Mesendoderm (in vitro differentiated cells): ENCODE measurements at regions not wholly inside any gene's neighbourhood (a gene's known extent, or its start where the extent isn't known, plus 50 kb on each side); places are given as distances from the start of the nearest gene placed in this dataset.

ENCODE experiments used
- DNase-seq: peaks from one replicate; pipeline ENCODE4 v3.0.0; 2013
- H2AK5ac ChIP-seq: 2 replicates; pipeline ENCODE4 v1.6.1; 2013; ENCODE audit warnings: low read length, inconsistent platforms
- H2BK120ac ChIP-seq: 2 replicates; pipeline ENCODE4 v1.6.1; 2013; ENCODE audit warnings: low read depth, mild to moderate bottlenecking, low read length, moderate library complexity, mixed read lengths
- H2BK15ac ChIP-seq: replicated peaks from 2 replicates; pipeline ENCODE4 v1.6.1; 2013; ENCODE audit warnings: low read depth, mild to moderate bottlenecking, moderate library complexity
- H2BK5ac ChIP-seq: 2 replicates; pipeline ENCODE4 v1.6.1; 2013; ENCODE audit warnings: low read length, inconsistent platforms
- H3K18ac ChIP-seq: 2 replicates; pipeline ENCODE4 v1.6.1; 2013; ENCODE audit warnings: mild to moderate bottlenecking, low read length, mixed read lengths
- H3K23ac ChIP-seq: one replicate; pipeline ENCODE4 v1.6.1; 2013; ENCODE audit warnings: low read length
- H3K27ac ChIP-seq: 2 replicates; pipeline ENCODE4 v1.5.1; 2013; ENCODE audit warnings: low read depth, mild to moderate bottlenecking, inconsistent platforms, low read length, moderate library complexity
- H3K27me3 ChIP-seq: 2 replicates; pipeline ENCODE4 v1.6.1; 2013; ENCODE audit warnings: low read length, control low read depth, mild to moderate bottlenecking, inconsistent platforms; ENCODE audit not compliant: insufficient read depth, poor library complexity
- H3K36me3 ChIP-seq: 2 replicates; pipeline ENCODE4 v1.6.1; 2013; ENCODE audit warnings: low read length, inconsistent platforms; ENCODE audit not compliant: control insufficient read depth, insufficient read depth
- H3K4ac ChIP-seq: one replicate; pipeline ENCODE4 v1.6.1; 2013; ENCODE audit warnings: low read depth, mild to moderate bottlenecking, low read length, moderate library complexity
- H3K4me1 ChIP-seq: 2 replicates; pipeline ENCODE4 v1.6.1; 2013; ENCODE audit warnings: low read depth, low read length, inconsistent platforms; ENCODE audit not compliant: control insufficient read depth
- H3K4me2 ChIP-seq: 2 replicates; pipeline ENCODE4 v1.6.1; 2013; ENCODE audit warnings: low read length
- H3K4me3 ChIP-seq: 2 replicates; pipeline ENCODE4 v1.5.1; 2013; ENCODE audit warnings: mild to moderate bottlenecking, low read length
- H3K56ac ChIP-seq: one replicate; pipeline ENCODE4 v1.6.1; 2013; ENCODE audit warnings: low read length
- H3K79me1 ChIP-seq: 2 replicates; pipeline ENCODE4 v1.6.1; 2013; ENCODE audit warnings: low read length, inconsistent platforms
- H3K79me2 ChIP-seq: 2 replicates; pipeline ENCODE4 v1.6.1; 2013; ENCODE audit warnings: mild to moderate bottlenecking, low read length; ENCODE audit not compliant: control insufficient read depth, insufficient read depth
- H3K9ac ChIP-seq: 2 replicates; pipeline ENCODE4 v1.6.1; 2013; ENCODE audit warnings: low read length, inconsistent platforms
- H4K5ac ChIP-seq: one replicate; pipeline ENCODE4 v1.6.1; 2013; ENCODE audit warnings: low read length
- H4K8ac ChIP-seq: one replicate; pipeline ENCODE4 v1.6.1; 2013; ENCODE audit warnings: low read depth, mild to moderate bottlenecking, control low read depth, low read length, moderate library complexity
- WGBS: extraction: QIAGEN DNeasy Blood & Tissue Kit; methylation state at CpG from one replicate; pipeline ENCODE4 v1.1.7; 2013; ENCODE audit warnings: low lambda C conversion rate, missing lambda C conversion rate; ENCODE audit not compliant: insufficient coverage; ENCODE audit errors: extremely low coverage; 5-methylcytosine and 5-hydroxymethylcytosine counted together

DNA sequence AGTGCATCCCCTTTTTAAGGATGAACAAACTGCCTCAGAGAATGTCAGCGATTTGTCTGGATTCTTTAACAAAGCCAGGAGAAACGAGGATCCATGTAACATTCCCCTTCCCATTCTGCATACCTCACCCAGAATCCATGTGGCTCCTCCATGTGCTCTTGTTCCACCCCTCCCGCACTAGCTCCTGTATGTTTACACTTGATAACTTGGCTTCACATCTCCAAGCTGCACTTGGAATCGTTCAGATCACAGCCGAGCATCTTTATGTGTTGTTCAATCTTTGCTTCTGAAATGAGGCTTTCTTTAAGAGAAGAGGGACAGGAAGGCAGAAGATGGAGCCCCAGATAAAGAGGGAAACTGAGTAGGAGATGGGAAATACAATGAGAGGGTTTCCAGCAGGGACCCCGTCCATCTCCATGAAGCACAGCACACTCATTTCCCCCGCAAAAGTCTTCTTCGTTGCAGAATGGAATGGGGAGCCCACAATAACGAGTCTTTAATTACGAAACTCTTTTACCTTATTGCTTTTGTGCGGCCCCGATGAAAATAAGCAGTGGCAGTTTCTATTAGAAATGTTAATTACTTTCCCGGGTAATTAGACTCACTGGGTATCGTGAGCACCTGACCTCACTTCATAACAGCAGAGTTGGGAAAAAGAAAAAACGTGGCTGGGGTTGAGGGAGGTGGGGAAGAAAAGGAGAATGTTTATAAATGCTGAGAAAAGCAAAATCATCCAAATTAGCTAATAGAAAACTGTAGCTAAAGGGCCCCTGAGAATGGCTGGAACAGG is 96.8 kb upstream of the ISX start:
- Histone ChIP-seq H3K4ac (no peak overlapping the region), H3K27me3 (no peaks in the 10 kb centered on the region), H3K4me2 (no peak overlapping the region), H2BK15ac (no peak overlapping the region), H2BK5ac (no peak overlapping the region), H3K4me3 (no peak overlapping the region), H3K27ac (no peak overlapping the region), H3K18ac (peak overlapping the region; percentile 34), H2BK120ac (no peak overlapping the region), H3K4me1 (peaks cover 9% of the 10 kb centered on the region), H4K5ac (no peak overlapping the region), H3K23ac (no peak overlapping the region), H3K79me2 (no peaks in the 10 kb centered on the region), H3K36me3 (no peaks in the 10 kb centered on the region), H3K56ac (no peak overlapping the region), H2AK5ac (no peak overlapping the region), H3K9ac (no peak overlapping the region), H3K79me1 (no peaks in the 10 kb centered on the region), H4K8ac (no peak overlapping the region)
- no peak for DNase-seq
- no CpG with 5 or more reads among the region's 15 CpGs for WGBS

DNA sequence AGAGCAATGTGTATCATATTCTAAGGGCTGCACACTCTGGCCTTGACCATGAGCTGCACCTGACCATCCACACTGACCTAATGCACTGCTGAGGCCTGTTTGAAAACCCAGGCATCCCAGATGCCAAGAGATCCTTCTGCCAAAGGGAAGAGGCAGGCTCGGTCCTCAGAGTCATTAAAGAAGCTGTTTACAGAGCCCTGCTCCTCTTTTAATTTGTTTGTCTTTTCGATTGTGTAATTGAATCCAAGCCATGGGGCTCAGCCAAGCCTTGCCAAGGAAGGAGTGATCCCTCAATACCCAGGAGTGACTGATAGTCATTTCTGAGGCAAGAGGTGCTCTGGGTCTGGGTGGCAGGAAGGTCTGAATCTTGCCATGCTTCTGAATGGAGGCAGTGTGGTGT is 94.5 kb upstream of the ISX start:
- H3K18ac ChIP-seq = peak overlapping the region; percentile 71
- peak overlapping the region; percentile 68 for H3K56ac ChIP-seq
- no peak overlapping the region for H3K9ac ChIP-seq
- peaks cover 9% of the 10 kb centered on the region for H3K4me1 ChIP-seq
- no CpG with 5 or more reads among the region's 2 CpGs for WGBS
- H2BK5ac ChIP-seq = peak overlapping the region; percentile 58
- no peaks in the 10 kb centered on the region for H3K79me1 ChIP-seq
- no peak overlapping the region for H3K4me2 ChIP-seq
- H2BK120ac ChIP-seq = peak overlapping the region; percentile 9
- peak overlapping the region; percentile 90 for H3K27ac ChIP-seq
- H3K23ac ChIP-seq = no peak overlapping the region
- no peak for DNase-seq
- H3K27me3 ChIP-seq = no peaks in the 10 kb centered on the region
- H2BK15ac ChIP-seq = no peak overlapping the region
- no peak overlapping the region for H4K8ac ChIP-seq
- peak overlapping the region; percentile 56 for H3K4ac ChIP-seq
- H3K36me3 ChIP-seq = no peaks in the 10 kb centered on the region
- no peak overlapping the region for H2AK5ac ChIP-seq
- H4K5ac ChIP-seq = no peak overlapping the region
- H3K4me3 ChIP-seq = no peak overlapping the region
- no peaks in the 10 kb centered on the region for H3K79me2 ChIP-seq

DNA sequence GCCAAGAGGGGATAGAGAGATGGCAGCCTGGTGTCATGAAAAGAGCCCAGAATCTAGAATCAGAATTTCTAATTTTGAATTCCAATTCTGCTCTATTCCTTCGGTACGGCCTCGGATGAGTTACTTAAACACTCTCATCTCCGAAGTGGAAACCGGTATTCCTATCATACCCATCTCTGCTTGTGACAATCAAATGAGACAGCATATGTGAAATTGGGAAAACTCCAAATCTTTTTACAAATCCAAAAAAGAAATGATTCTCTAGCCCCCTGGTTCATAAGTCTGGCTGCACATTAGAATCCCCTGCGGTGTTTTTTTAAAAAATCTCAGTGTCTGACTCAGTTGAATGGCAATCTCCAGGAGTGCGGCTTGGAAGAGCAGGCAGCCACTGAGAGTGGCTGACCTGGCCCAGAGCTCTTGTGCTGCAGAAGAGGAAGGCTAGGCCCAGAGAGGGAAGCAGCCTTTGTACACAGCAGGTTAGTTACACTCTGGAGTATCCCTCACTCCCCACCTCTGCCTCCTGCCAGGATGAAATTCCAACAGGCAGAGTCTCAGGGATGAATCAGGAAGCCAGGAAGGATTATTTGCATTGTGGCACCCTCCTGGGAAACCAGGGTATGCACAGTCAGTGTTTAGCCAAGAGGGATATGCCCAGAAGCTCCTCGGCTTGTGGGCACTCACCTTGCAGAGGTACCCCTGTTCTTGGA is 93.6 kb upstream of the ISX start:
- Histone ChIP-seq H3K18ac (peak overlapping the region; percentile 91), H2AK5ac (no peak overlapping the region), H2BK120ac (peak overlapping the region; percentile 75), H3K79me2 (no peaks in the 10 kb centered on the region), H3K36me3 (no peaks in the 10 kb centered on the region), H4K8ac (no peak overlapping the region), H3K9ac (peak overlapping the region; percentile 7), H3K79me1 (no peaks in the 10 kb centered on the region), H3K4me3 (no peak overlapping the region), H3K4me1 (peaks cover 9% of the 10 kb centered on the region), H3K4ac (peak overlapping the region; percentile 56), H3K4me2 (no peak overlapping the region), H3K56ac (peak overlapping the region; percentile 68), H2BK5ac (no peak overlapping the region), H3K27me3 (no peaks in the 10 kb centered on the region), H4K5ac (no peak overlapping the region), H2BK15ac (no peak overlapping the region), H3K27ac (peak overlapping the region; percentile 90), H3K23ac (no peak overlapping the region)
- WGBS = no CpG with 5 or more reads among the region's 8 CpGs
- DNase-seq = peak; percentile 92

DNA sequence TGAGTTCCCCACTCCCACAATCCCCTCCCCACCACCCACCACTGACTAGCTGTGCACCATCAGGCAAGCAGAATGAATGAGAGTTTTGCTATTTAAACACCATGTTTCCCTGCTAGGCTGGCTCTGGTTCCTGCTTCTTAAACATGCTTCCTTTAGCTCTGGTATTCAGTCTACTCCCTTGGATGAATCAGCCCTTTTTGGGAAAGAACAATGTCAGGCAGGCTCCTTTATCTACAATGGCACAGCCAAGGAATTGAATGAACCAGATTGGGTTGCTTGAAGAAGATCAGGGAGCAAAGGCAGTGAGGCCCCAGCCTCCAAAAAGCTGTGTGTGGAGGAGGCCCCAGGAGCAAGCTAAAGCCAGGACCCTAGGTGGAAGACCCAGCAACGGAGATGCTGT is 92.9 kb upstream of the ISX start:
- Histone ChIP-seq H3K36me3 (no peaks in the 10 kb centered on the region), H3K4ac (peak overlapping the region; percentile 77), H3K27me3 (no peaks in the 10 kb centered on the region), H3K23ac (no peak overlapping the region), H3K79me1 (no peaks in the 10 kb centered on the region), H2BK5ac (peak overlapping the region; percentile 8), H2BK15ac (no peak overlapping the region), H3K4me3 (no peak overlapping the region), H3K4me2 (no peak overlapping the region), H3K4me1 (peaks cover 9% of the 10 kb centered on the region), H2BK120ac (peak overlapping the region; percentile 68), H3K9ac (peak overlapping the region; percentile 7), H2AK5ac (no peak overlapping the region), H4K8ac (no peak overlapping the region), H3K56ac (peak overlapping the region; percentile 45), H3K27ac (peak overlapping the region; percentile 90), H4K5ac (no peak overlapping the region), H3K18ac (peak overlapping the region; percentile 91), H3K79me2 (no peaks in the 10 kb centered on the region)
- WGBS = no CpG with 5 or more reads among the region's 1 CpG
- peak; percentile 70 for DNase-seq

DNA sequence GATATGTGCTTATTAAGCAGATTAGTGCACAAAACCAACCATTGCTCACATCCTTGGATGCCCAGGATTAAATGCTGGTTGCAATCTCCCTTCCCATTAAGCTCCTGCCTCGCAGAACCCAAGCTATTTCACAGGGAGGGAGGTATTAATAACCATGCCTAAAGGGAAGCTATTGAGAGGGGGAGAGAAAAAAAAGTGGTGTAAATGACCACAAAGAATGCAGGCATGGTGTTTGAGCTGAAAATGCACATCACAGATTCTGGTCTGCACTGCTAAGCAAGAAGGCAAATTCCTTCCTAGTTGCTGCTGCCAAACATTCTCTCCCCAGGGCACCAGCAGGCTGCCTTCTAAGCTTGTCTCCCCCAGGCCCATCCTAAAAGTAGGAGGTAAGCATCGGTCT is 92.0 kb upstream of the ISX start:
- no peak overlapping the region for H4K5ac ChIP-seq
- H3K23ac ChIP-seq = no peak overlapping the region
- no peak overlapping the region for H4K8ac ChIP-seq
- H3K18ac ChIP-seq = peak overlapping the region; percentile 91
- peak overlapping the region; percentile 45 for H3K56ac ChIP-seq
- no peak overlapping the region for H2BK15ac ChIP-seq
- WGBS = no CpG with 5 or more reads among the region's 2 CpGs
- no peak overlapping the region for H3K4me3 ChIP-seq
- peak overlapping the region; percentile 8 for H2BK5ac ChIP-seq
- no peak overlapping the region for H3K9ac ChIP-seq
- H2BK120ac ChIP-seq = no peak overlapping the region
- H3K27ac ChIP-seq = peak overlapping the region; percentile 90
- peak overlapping the region; percentile 72 for H2AK5ac ChIP-seq
- peak; percentile 65 for DNase-seq
- H3K36me3 ChIP-seq = no peaks in the 10 kb centered on the region
- H3K27me3 ChIP-seq = no peaks in the 10 kb centered on the region
- no peaks in the 10 kb centered on the region for H3K79me2 ChIP-seq
- H3K4me2 ChIP-seq = no peak overlapping the region
- no peak overlapping the region for H3K4ac ChIP-seq
- peaks cover 9% of the 10 kb centered on the region for H3K4me1 ChIP-seq
- no peaks in the 10 kb centered on the region for H3K79me1 ChIP-seq
